HepG2 (cell line): ENCODE measurements at regions not wholly inside any gene's neighbourhood (a gene's known extent, or its start where the extent isn't known, plus 50 kb on each side); places are given as distances from the start of the nearest gene placed in this dataset.

ENCODE experiments used
- HMGXB4 ChIP-seq, 2 experiments: sonication (generic) in 1 of 2; formaldehyde crosslinking in 1 of 2; IDR thresholded peaks; 2 replicates each; pipeline versions ENCODE4 v1.4.0 to v1.6.1; 2018 to 2020; ENCODE audit warnings: missing genetic modification reagents in 2 of 2, borderline replicate concordance in 1 of 2, low read depth in 1 of 2, mild to moderate bottlenecking in 1 of 2, missing biosample characterization in 1 of 2
- MBNL3 ChIP-seq: fragments of 250-450 bp; sonication (Bioruptor Pico); conservative IDR thresholded peaks from 2 replicates; pipeline ENCODE4 v1.8.0; 2022; ENCODE audit warnings: mild to moderate bottlenecking, inconsistent platforms
- ZBTB44 ChIP-seq: sonication (generic); formaldehyde crosslinking; IDR thresholded peaks from 2 replicates; pipeline ENCODE4 v1.4.0; 2020; ENCODE audit warnings: missing genetic modification reagents
- ZBTB7A ChIP-seq: sonication (generic); formaldehyde crosslinking; IDR thresholded peaks from 2 replicates; pipeline ENCODE4 v1.8.0; 2022; ENCODE audit warnings: mild to moderate bottlenecking, missing genetic modification reagents
- TF ChIP-seq, protein P1 (sequence below): conservative IDR thresholded peaks from 2 replicates; pipeline ENCODE4 v1.6.1; 2018; ENCODE audit warnings: missing genetic modification reagents

DNA sequence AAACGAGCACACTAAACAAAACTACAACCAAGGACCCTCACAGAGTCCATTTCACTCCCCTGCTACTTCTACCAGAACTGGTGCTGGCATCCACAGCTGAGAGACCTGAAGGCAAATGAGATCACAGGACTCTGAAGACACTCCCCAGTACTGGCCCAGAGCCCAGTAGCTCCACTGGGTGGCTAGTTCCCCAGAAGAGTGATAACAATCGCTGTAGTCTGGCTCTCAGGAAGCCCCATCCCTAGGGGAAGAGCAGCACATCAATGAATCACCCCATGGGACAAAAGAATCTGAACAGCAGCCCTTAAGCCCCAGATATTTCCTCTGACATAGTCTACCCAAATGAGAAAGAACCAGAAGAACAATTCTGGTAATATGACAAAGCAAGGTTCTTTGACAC, 190.7 kb upstream of the BMP4 start:
- no peak for TF ChIP-seq ZBTB7A (CRISPR knock-in tag)
- no peak for TF ChIP-seq ZBTB44 (CRISPR knock-in tag)
- TF ChIP-seq HMGXB4 (CRISPR knock-in tag; IDR thresholded peaks at IDR 0.05; ENCODE audit: borderline replicate concordance in 1 of 2, low read depth in 1 of 2): no peak
- TF ChIP-seq, protein P1, sequence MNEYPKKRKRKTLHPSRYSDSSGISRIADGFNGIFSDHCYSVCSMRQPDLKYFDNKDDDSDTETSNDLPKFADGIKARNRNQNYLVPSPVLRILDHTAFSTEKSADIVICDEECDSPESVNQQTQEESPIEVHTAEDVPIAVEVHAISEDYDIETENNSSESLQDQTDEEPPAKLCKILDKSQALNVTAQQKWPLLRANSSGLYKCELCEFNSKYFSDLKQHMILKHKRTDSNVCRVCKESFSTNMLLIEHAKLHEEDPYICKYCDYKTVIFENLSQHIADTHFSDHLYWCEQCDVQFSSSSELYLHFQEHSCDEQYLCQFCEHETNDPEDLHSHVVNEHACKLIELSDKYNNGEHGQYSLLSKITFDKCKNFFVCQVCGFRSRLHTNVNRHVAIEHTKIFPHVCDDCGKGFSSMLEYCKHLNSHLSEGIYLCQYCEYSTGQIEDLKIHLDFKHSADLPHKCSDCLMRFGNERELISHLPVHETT (CRISPR knock-in tag): no peak
- TF ChIP-seq MBNL3 (CRISPR knock-in tag): no peak
